Endodermal cell (in vitro differentiated cells): ENCODE measurements at regions not wholly inside any gene's neighbourhood (a gene's known extent, or its start where the extent isn't known, plus 50 kb on each side); places are given as distances from the start of the nearest gene placed in this dataset.

Experiments used
- DNase-seq: peaks from one replicate; pipeline ENCODE4 v3.0.0-alpha.2; 2017
- H3K27ac ChIP-seq: 2 replicates; pipeline ENCODE4 v1.5.1; 2013; ENCODE audit warnings: mild to moderate bottlenecking, low read depth, low read length, moderate library complexity
- H3K27me3 ChIP-seq: 2 replicates; pipeline ENCODE4 v1.6.1; 2013; ENCODE audit warnings: mild to moderate bottlenecking, low read length, moderate library complexity; ENCODE audit not compliant: insufficient read depth, control insufficient read depth, poor library complexity, severe bottlenecking
- H3K36me3 ChIP-seq: 2 replicates; pipeline ENCODE4 v1.7.0; 2013; ENCODE audit warnings: mild to moderate bottlenecking, low read length, moderate library complexity; ENCODE audit not compliant: control insufficient read depth, insufficient read depth
- H3K4me1 ChIP-seq: one replicate; pipeline ENCODE4 v1.7.0; 2013; ENCODE audit warnings: low read length; ENCODE audit not compliant: control insufficient read depth, insufficient read depth
- H3K4me3 ChIP-seq: 2 replicates; pipeline ENCODE4 v1.5.1; 2013; ENCODE audit warnings: mild to moderate bottlenecking, low read length, moderate library complexity
- H3K9ac ChIP-seq: 2 replicates; pipeline ENCODE4 v1.6.1; 2013; ENCODE audit warnings: mild to moderate bottlenecking, low read length, moderate library complexity; ENCODE audit not compliant: poor library complexity, severe bottlenecking; ENCODE audit errors: extremely low read depth
- H3K9me3 ChIP-seq: 2 replicates; pipeline ENCODE4 v1.6.1; 2013; ENCODE audit warnings: mild to moderate bottlenecking, low read length, moderate library complexity; ENCODE audit not compliant: control insufficient read depth
- H3K27ac Mint-ChIP-seq: 2 replicates; pipeline ENCODE4 v1.8.0; 2020; ENCODE audit warnings: mixed read lengths
- H3K27me3 Mint-ChIP-seq: 2 replicates; pipeline ENCODE4 v1.8.0; 2021; ENCODE audit warnings: mild to moderate bottlenecking, mixed read lengths; ENCODE audit not compliant: insufficient read depth
- H3K36me3 Mint-ChIP-seq: 2 replicates; pipeline ENCODE4 v1.8.0; 2020; ENCODE audit warnings: low read depth, mixed read lengths
- H3K4me1 Mint-ChIP-seq: 2 replicates; pipeline ENCODE4 v1.8.0; 2020; ENCODE audit warnings: mixed read lengths
- H3K4me3 Mint-ChIP-seq: 2 replicates; pipeline ENCODE4 v1.8.0; 2020; ENCODE audit warnings: mild to moderate bottlenecking, moderate library complexity, mixed read lengths
- H3K9me3 Mint-ChIP-seq: 2 replicates; pipeline ENCODE4 v1.8.0; 2020; ENCODE audit warnings: mild to moderate bottlenecking, mixed read lengths
- WGBS, 2 experiments: methylation state at CpG; one replicate each; pipeline versions ENCODE4 v1.1.5 to v1.1.7; 2013; ENCODE audit warnings: missing lambda C conversion rate in 2 of 2, mixed read lengths in 1 of 2; ENCODE audit not compliant: insufficient coverage in 1 of 2, insufficient read length in 1 of 2; 5-methylcytosine and 5-hydroxymethylcytosine counted together
- TF ChIP-seq, protein P1 (sequence below): fragments of 200-600 bp; sonication (generic); conservative IDR thresholded peaks from 2 replicates; pipeline ENCODE4 v1.5.0; 2021; ENCODE audit warnings: antibody characterized with exemption, mild to moderate bottlenecking

DNA sequence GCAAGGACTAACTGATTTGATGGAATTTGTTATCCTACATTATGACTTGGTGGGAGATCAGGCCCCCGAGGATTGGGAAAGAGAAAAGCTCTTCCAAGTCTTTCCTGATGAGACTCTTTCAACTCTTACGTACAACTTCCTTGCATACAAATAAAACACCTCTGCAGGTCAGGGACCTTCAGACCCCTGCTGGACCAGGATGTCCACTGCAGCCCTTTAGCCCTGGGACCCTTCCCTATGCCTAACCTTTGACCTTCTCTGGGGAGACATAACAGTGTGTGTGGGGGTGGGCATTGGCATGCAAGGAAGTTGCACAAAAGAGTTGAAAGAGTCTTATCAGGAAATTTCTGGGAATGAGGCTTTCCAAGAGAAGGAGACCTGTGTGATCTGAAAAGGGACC lies 859.4 kb downstream of the TYW1 start:
- Mint-ChIP-seq H3K9me3 (peaks cover 4% of the 10 kb centered on the region), H3K4me3 (no peak overlapping the region), H3K27ac (no peak overlapping the region), H3K36me3 (no peaks in the 10 kb centered on the region), H3K27me3 (peaks cover 7% of the 10 kb centered on the region), H3K4me1 (no peaks in the 10 kb centered on the region)
- H3K4me1 ChIP-seq: no peaks in the 10 kb centered on the region
- H3K9ac ChIP-seq: no peak overlapping the region
- H3K36me3 ChIP-seq: no peaks in the 10 kb centered on the region
- no peak overlapping the region for H3K4me3 ChIP-seq
- WGBS, 2 experiments: 87% methylated on average over 2 of the region's 2 CpGs; no CpG with 5 or more reads in 1 of the 2 experiments
- TF ChIP-seq, protein P1, sequence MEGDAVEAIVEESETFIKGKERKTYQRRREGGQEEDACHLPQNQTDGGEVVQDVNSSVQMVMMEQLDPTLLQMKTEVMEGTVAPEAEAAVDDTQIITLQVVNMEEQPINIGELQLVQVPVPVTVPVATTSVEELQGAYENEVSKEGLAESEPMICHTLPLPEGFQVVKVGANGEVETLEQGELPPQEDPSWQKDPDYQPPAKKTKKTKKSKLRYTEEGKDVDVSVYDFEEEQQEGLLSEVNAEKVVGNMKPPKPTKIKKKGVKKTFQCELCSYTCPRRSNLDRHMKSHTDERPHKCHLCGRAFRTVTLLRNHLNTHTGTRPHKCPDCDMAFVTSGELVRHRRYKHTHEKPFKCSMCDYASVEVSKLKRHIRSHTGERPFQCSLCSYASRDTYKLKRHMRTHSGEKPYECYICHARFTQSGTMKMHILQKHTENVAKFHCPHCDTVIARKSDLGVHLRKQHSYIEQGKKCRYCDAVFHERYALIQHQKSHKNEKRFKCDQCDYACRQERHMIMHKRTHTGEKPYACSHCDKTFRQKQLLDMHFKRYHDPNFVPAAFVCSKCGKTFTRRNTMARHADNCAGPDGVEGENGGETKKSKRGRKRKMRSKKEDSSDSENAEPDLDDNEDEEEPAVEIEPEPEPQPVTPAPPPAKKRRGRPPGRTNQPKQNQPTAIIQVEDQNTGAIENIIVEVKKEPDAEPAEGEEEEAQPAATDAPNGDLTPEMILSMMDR: peak; percentile 68
- DNase-seq: peak; percentile 62
- peaks cover 2% of the 10 kb centered on the region for H3K9me3 ChIP-seq
- no peaks in the 10 kb centered on the region for H3K27me3 ChIP-seq
- no peak overlapping the region for H3K27ac ChIP-seq

DNA sequence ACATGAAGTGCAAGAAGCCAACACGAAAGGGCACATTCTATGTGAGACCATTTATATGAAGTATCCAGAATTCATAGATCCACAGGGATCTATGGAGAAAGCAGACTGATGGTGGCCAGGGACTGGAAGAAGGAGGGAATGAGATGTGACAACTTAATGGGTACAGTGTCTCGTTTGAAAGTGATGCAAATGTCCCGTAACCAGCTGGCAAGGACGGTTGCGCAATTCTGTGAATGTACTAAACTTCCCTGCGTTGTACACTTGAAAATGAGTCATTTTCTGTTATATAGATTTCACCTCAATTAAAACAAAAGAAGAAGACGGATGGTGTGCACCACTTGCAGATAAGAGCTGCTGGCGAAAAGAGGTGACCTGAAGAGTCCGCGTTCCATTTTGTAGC lies 861.1 kb downstream of the TYW1 start:
- H3K9me3 Mint-ChIP-seq: peaks cover 16% of the 10 kb centered on the region
- H3K4me1 ChIP-seq: no peaks in the 10 kb centered on the region
- H3K4me3 ChIP-seq: no peak overlapping the region
- peaks cover 16% of the 10 kb centered on the region for H3K9me3 ChIP-seq
- no peak for DNase-seq
- no peak overlapping the region for H3K4me3 Mint-ChIP-seq
- no peaks in the 10 kb centered on the region for H3K4me1 Mint-ChIP-seq
- H3K36me3 ChIP-seq: no peaks in the 10 kb centered on the region
- 88 to 93% methylated on average over 4 to 10 of the region's 10 CpGs for WGBS, 2 experiments
- TF ChIP-seq, protein P1: no peak
- no peaks in the 10 kb centered on the region for H3K36me3 Mint-ChIP-seq
- H3K27me3 ChIP-seq: no peaks in the 10 kb centered on the region
- no peak overlapping the region for H3K9ac ChIP-seq
- H3K27me3 Mint-ChIP-seq: peaks cover 4% of the 10 kb centered on the region
- no peak overlapping the region for H3K27ac ChIP-seq
- no peak overlapping the region for H3K27ac Mint-ChIP-seq

DNA sequence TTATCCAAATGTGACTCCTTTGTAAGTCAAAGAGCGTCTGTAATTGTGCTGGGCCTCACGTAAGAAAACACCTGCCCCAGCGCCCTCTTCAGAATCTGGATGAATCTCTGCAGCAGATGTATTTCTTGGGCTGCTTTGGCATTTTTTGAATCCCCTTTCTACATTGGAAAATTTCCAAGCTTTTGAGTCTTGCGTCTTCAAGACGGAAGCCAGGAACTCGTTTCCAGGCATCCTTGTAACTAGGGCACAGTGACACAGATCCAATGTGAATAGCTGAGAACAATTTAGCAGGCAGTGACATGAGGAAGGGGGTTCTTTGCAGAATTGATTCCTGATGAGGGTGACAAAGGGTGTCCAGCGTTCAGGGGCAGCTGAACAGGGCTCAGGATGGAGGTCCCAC lies 862.3 kb downstream of the TYW1 start:
- H3K4me3 ChIP-seq: no peak overlapping the region
- no peaks in the 10 kb centered on the region for H3K36me3 Mint-ChIP-seq
- H3K27ac ChIP-seq: no peak overlapping the region
- TF ChIP-seq, protein P1: no peak
- no peak overlapping the region for H3K27ac Mint-ChIP-seq
- H3K27me3 ChIP-seq: no peaks in the 10 kb centered on the region
- WGBS, 2 experiments: 84 to 95% methylated on average over 3 to 7 of the region's 7 CpGs
- no peaks in the 10 kb centered on the region for H3K4me1 ChIP-seq
- no peak for DNase-seq
- peaks cover 18% of the 10 kb centered on the region for H3K9me3 Mint-ChIP-seq
- H3K9me3 ChIP-seq: peaks cover 19% of the 10 kb centered on the region
- no peaks in the 10 kb centered on the region for H3K36me3 ChIP-seq
- no peak overlapping the region for H3K4me3 Mint-ChIP-seq
- H3K27me3 Mint-ChIP-seq: no peaks in the 10 kb centered on the region
- H3K9ac ChIP-seq: no peak overlapping the region
- H3K4me1 Mint-ChIP-seq: no peaks in the 10 kb centered on the region
